ENCODE measurements at regions not wholly inside any gene's neighbourhood (a gene's known extent, or its start where the extent isn't known, plus 50 kb on each side); places are given as distances from the start of the nearest gene placed in this dataset.

- Histone ChIP-seq H3K4me3 (ENCODE audit: low read depth in 2 of 2, low read length in 2 of 2) (no peak overlapping the region), H3K27ac (ENCODE audit: low read length) (no peak overlapping the region), H3K36me3 (ENCODE audit: control insufficient read depth, insufficient read depth, low read length) (no peaks in the 10 kb centered on the region), H3K27me3 (ENCODE audit: control insufficient read depth, insufficient read depth, low read length) (no peaks in the 10 kb centered on the region), H3K4me1 (ENCODE audit: control insufficient read depth, insufficient read depth, low read length) (peaks cover 3% of the 10 kb centered on the region; the same call in 1 of the 2 replicates), H3K9me3 (ENCODE audit: control insufficient read depth, insufficient read depth, low read depth, low read length) (no peaks in the 10 kb centered on the region)
- DNase-seq (ENCODE audit: low read depth, low spot score) (no peak), ATAC-seq (no peak)
- ChIA-PET POLR2A (no interaction called here), CTCF (interaction anchor here (0.6 kb wide), 1 partner anchor 281 kb away, joined by 4 read pairs; no protein-coding TSS in a partner anchor)
- BruUV-seq (replicated peaks): no TSS peak
- no peak for TF ChIP-seq SIN3A (IDR thresholded peaks at IDR 0.05; ENCODE audit: borderline replicate concordance, insufficient read depth, low read depth, low read length)
- no peak for TF ChIP-seq CTCF (IDR thresholded peaks at IDR 0.05)
- no peak for TF ChIP-seq REST (IDR thresholded peaks at IDR 0.05; ENCODE audit: insufficient read depth in 1 of 2, low read depth in 2 of 2, low read length in 1 of 2)
- intact Hi-C loops (cut with micrococcal nuclease; ENCODE audit: unreplicated experiment) (loop anchor here (10.0 kb wide), 1 partner anchor 189 kb away; no protein-coding TSS in a partner anchor), in situ Hi-C loops (cut with HindIII; ENCODE audit: low pct_unique_long_range_greater_than_20kb, low sequenced_read_pairs) (no loop called here)
Measured at GRCh38 chr15:35755237-35755802, 209.4 kb upstream of the DPH6 start.

GRCh38 chr15:35756623-35757022 is 210.7 kb upstream of the DPH6 start:
- H3K27ac ChIP-seq (ENCODE audit: low read length): no peak overlapping the region
- DNase-seq (ENCODE audit: low read depth, low spot score) (no peak), ATAC-seq (no peak)
- in situ Hi-C loops (cut with HindIII; ENCODE audit: low pct_unique_long_range_greater_than_20kb, low sequenced_read_pairs) (no loop called here), intact Hi-C loops (cut with micrococcal nuclease; ENCODE audit: unreplicated experiment) (loop anchor here (10.0 kb wide), 1 partner anchor 188 kb away; no protein-coding TSS in a partner anchor)
- CTCF ChIA-PET: no interaction called here
- H3K36me3 ChIP-seq (ENCODE audit: control insufficient read depth, insufficient read depth, low read length): no peaks in the 10 kb centered on the region
- no peak overlapping the region for H3K4me3 ChIP-seq (ENCODE audit: low read depth in 2 of 2, low read length in 2 of 2)
- BruUV-seq (replicated peaks): no TSS peak
- H3K27me3 ChIP-seq (ENCODE audit: control insufficient read depth, insufficient read depth, low read length): no peaks in the 10 kb centered on the region
- TF ChIP-seq SIN3A (IDR thresholded peaks at IDR 0.05; ENCODE audit: borderline replicate concordance, insufficient read depth, low read depth, low read length) (no peak), POLR2AphosphoS5 (IDR thresholded peaks at IDR 0.05; ENCODE audit: low read depth, low read length) (no peak)
- no peaks in the 10 kb centered on the region for H3K9me3 ChIP-seq (ENCODE audit: control insufficient read depth, insufficient read depth, low read depth, low read length)
- H3K4me1 ChIP-seq (ENCODE audit: control insufficient read depth, insufficient read depth, low read length): no peaks in the 10 kb centered on the region
- POLR2A ChIA-PET: no interaction called here

GRCh38 chr15:35757361-35757760 is 211.4 kb upstream of the DPH6 start:
- Histone ChIP-seq H3K9me3 (ENCODE audit: control insufficient read depth, insufficient read depth, low read depth, low read length) (no peaks in the 10 kb centered on the region), H3K27ac (ENCODE audit: low read length) (no peak overlapping the region), H3K27me3 (ENCODE audit: control insufficient read depth, insufficient read depth, low read length) (no peaks in the 10 kb centered on the region), H3K4me3 (ENCODE audit: low read depth in 2 of 2, low read length in 2 of 2) (no peak overlapping the region), H3K4me1 (ENCODE audit: control insufficient read depth, insufficient read depth, low read length) (no peaks in the 10 kb centered on the region), H3K36me3 (ENCODE audit: control insufficient read depth, insufficient read depth, low read length) (no peaks in the 10 kb centered on the region)
- BruUV-seq (replicated peaks): no TSS peak
- no peak for DNase-seq (ENCODE audit: low read depth, low spot score)
- TF ChIP-seq REST (IDR thresholded peaks at IDR 0.05; ENCODE audit: insufficient read depth in 1 of 2, low read depth in 2 of 2, low read length in 1 of 2) (no peak), TCF7L2 (IDR thresholded peaks at IDR 0.05; ENCODE audit: low read depth, low read length) (no peak), POLR2AphosphoS5 (IDR thresholded peaks at IDR 0.05; ENCODE audit: low read depth, low read length) (no peak), SIN3A (IDR thresholded peaks at IDR 0.05; ENCODE audit: borderline replicate concordance, insufficient read depth, low read depth, low read length) (no peak), CTCF (IDR thresholded peaks at IDR 0.05) (no peak)
- POLR2A ChIA-PET: no interaction called here
- in situ Hi-C loops (cut with HindIII; ENCODE audit: low pct_unique_long_range_greater_than_20kb, low sequenced_read_pairs): no loop called here
- ATAC-seq: no peak
- CTCF ChIA-PET: no interaction called here
- intact Hi-C loops (cut with micrococcal nuclease; ENCODE audit: unreplicated experiment): loop anchor here (10.0 kb wide), 1 partner anchor 187 kb away; no protein-coding TSS in a partner anchor

All from Panc1 (cell line).